H9 (cell line): ENCODE measurements at regions not wholly inside any gene's neighbourhood (a gene's known extent, or its start where the extent isn't known, plus 50 kb on each side); places are given as distances from the start of the nearest gene placed in this dataset.

Experiments
- DNase-seq: peaks from one replicate; pipeline ENCODE4 v3.0.0-alpha.2; 2017
- H2AFZ ChIP-seq: one replicate; pipeline ENCODE4 v1.6.1; 2013; ENCODE audit warnings: mild to moderate bottlenecking, low read length, control low read depth, moderate library complexity
- H2AK5ac ChIP-seq: 2 replicates; pipeline ENCODE4 v1.6.1; 2013; ENCODE audit warnings: low read length, control low read depth, mixed read lengths; ENCODE audit not compliant: insufficient read length
- H2BK120ac ChIP-seq: one replicate; pipeline ENCODE4 v1.6.1; 2013; ENCODE audit warnings: low read depth, mild to moderate bottlenecking, low read length, control low read depth, inconsistent platforms; ENCODE audit not compliant: poor library complexity, severe bottlenecking
- H2BK12ac ChIP-seq: 2 replicates; pipeline ENCODE4 v1.6.1; 2013; ENCODE audit warnings: low read length, control low read depth, mixed read lengths, low read depth; ENCODE audit not compliant: insufficient read length
- H2BK15ac ChIP-seq: 2 replicates; pipeline ENCODE4 v1.6.1; 2013; ENCODE audit warnings: low read depth, low read length, control low read depth
- H2BK20ac ChIP-seq: one replicate; pipeline ENCODE4 v1.6.1; 2013; ENCODE audit warnings: low read depth, mild to moderate bottlenecking, low read length, control low read depth, inconsistent platforms; ENCODE audit not compliant: poor library complexity, severe bottlenecking
- H2BK5ac ChIP-seq: 2 replicates; pipeline ENCODE4 v1.6.1; 2013; ENCODE audit warnings: low read length, control low read depth, mixed read lengths; ENCODE audit not compliant: insufficient read length
- H3K14ac ChIP-seq: 2 replicates; pipeline ENCODE4 v1.6.1; 2013; ENCODE audit warnings: low read length, control low read depth; ENCODE audit not compliant: insufficient read depth
- H3K18ac ChIP-seq: 2 replicates; pipeline ENCODE4 v1.6.1; 2013; ENCODE audit warnings: low read depth, mild to moderate bottlenecking, mixed read lengths, low read length, control low read depth; ENCODE audit not compliant: insufficient read length
- H3K23ac ChIP-seq: 2 replicates; pipeline ENCODE4 v1.6.1; 2013; ENCODE audit warnings: low read length, control low read depth, mixed read lengths, low read depth; ENCODE audit not compliant: insufficient read length
- H3K23me2 ChIP-seq: 2 replicates; pipeline ENCODE4 v1.6.1; 2013; ENCODE audit warnings: low read depth, mild to moderate bottlenecking, mixed read lengths, low read length, control low read depth; ENCODE audit not compliant: insufficient read length, poor library complexity, severe bottlenecking
- H3K27ac ChIP-seq: 2 replicates; pipeline ENCODE4 v1.5.1; 2013; ENCODE audit warnings: low read length, control low read depth, mixed read lengths, low read depth; ENCODE audit not compliant: insufficient read length
- H3K27me3 ChIP-seq: 2 replicates; pipeline ENCODE4 v1.6.1; 2013; ENCODE audit warnings: low read length, control low read depth, inconsistent platforms; ENCODE audit not compliant: insufficient read depth
- H3K4ac ChIP-seq: 2 replicates; pipeline ENCODE4 v1.6.1; 2013; ENCODE audit warnings: low read depth, mild to moderate bottlenecking, control low read depth, inconsistent platforms, low read length, moderate library complexity
- H3K4me1 ChIP-seq: 2 replicates; pipeline ENCODE4 v1.6.1; 2013; ENCODE audit warnings: low read length, control low read depth, inconsistent platforms; ENCODE audit not compliant: insufficient read depth
- H3K4me2 ChIP-seq: 2 replicates; pipeline ENCODE4 v1.6.1; 2013; ENCODE audit warnings: low read length, control low read depth, mixed read lengths; ENCODE audit not compliant: insufficient read length, insufficient read depth
- H3K56ac ChIP-seq: 2 replicates; pipeline ENCODE4 v1.6.1; 2013; ENCODE audit warnings: low read depth, mild to moderate bottlenecking, mixed read lengths, low read length, control low read depth; ENCODE audit not compliant: insufficient read length
- H3K79me1 ChIP-seq: 2 replicates; pipeline ENCODE4 v1.6.1; 2013; ENCODE audit warnings: low read depth, mild to moderate bottlenecking, moderate library complexity, low read length, control low read depth, inconsistent platforms; ENCODE audit not compliant: insufficient read depth, poor library complexity, severe bottlenecking
- H3K79me2 ChIP-seq: 2 replicates; pipeline ENCODE4 v1.6.1; 2013; ENCODE audit warnings: low read length, control low read depth, inconsistent platforms; ENCODE audit not compliant: insufficient read depth
- H3K9ac ChIP-seq: 2 replicates; pipeline ENCODE4 v1.6.1; 2013; ENCODE audit warnings: low read length, control low read depth, mixed read lengths; ENCODE audit not compliant: insufficient read length; ENCODE audit errors: extremely low read depth
- H3K9me3 ChIP-seq: one replicate; pipeline ENCODE4 v1.6.1; 2013; ENCODE audit warnings: low read depth, low read length, inconsistent platforms; ENCODE audit not compliant: control insufficient read depth
- H3T11ph ChIP-seq: one replicate; pipeline ENCODE4 v1.6.1; 2013; ENCODE audit warnings: mild to moderate bottlenecking, low read length, control low read depth, inconsistent platforms
- H4K20me1 ChIP-seq: one replicate; pipeline ENCODE4 v1.6.1; 2013; ENCODE audit not compliant: control insufficient read depth, insufficient read length, insufficient read depth
- H4K5ac ChIP-seq: 2 replicates; pipeline ENCODE4 v1.6.1; 2013; ENCODE audit warnings: low read depth, mild to moderate bottlenecking, mixed read lengths, low read length, control low read depth; ENCODE audit not compliant: insufficient read length
- H4K8ac ChIP-seq: replicated peaks from 2 replicates; pipeline ENCODE4 v1.6.1; 2013; ENCODE audit warnings: low read length, control low read depth, mixed read lengths, low read depth; ENCODE audit not compliant: insufficient read length
- H4K91ac ChIP-seq: 2 replicates; pipeline ENCODE4 v1.6.1; 2013; ENCODE audit warnings: low read depth, mild to moderate bottlenecking, moderate library complexity, mixed read lengths, low read length, control low read depth; ENCODE audit not compliant: insufficient read length
- H3K27ac Mint-ChIP-seq, 3 experiments: 2 replicates in 2 of 3; 3 replicates in 1 of 3; pipeline ENCODE4 v1.8.0; 2020 to 2021; ENCODE audit warnings: mixed read lengths in 3 of 3, mild to moderate bottlenecking in 1 of 3, moderate library complexity in 1 of 3
- H3K27me3 Mint-ChIP-seq: 2 replicates; pipeline ENCODE4 v1.8.0; 2021; ENCODE audit warnings: low read depth, mild to moderate bottlenecking, moderate library complexity, mixed read lengths
- H3K36me3 Mint-ChIP-seq, 3 experiments: 2 replicates in 2 of 3; 3 replicates in 1 of 3; pipeline ENCODE4 v1.8.0; 2020 to 2021; ENCODE audit warnings: low read depth in 3 of 3, mixed read lengths in 3 of 3; ENCODE audit not compliant: insufficient read depth in 1 of 3
- H3K4me1 Mint-ChIP-seq, 2 experiments: 2 replicates each; pipeline ENCODE4 v1.8.0; 2020; ENCODE audit warnings: mixed read lengths in 2 of 2
- H3K4me3 Mint-ChIP-seq, 2 experiments: 2 replicates in 1 of 2; 3 replicates in 1 of 2; pipeline ENCODE4 v1.8.0; 2020 to 2021; ENCODE audit warnings: mild to moderate bottlenecking in 2 of 2, mixed read lengths in 2 of 2, moderate library complexity in 1 of 2
- H3K9me3 Mint-ChIP-seq, 2 experiments: 2 replicates in 1 of 2; 3 replicates in 1 of 2; pipeline ENCODE4 v1.8.0; 2020; ENCODE audit warnings: mild to moderate bottlenecking in 2 of 2, mixed read lengths in 2 of 2, moderate library complexity in 1 of 2
- CTCF ChIP-seq: fragments of 200-600 bp; sonication (generic); conservative IDR thresholded peaks from 3 replicates; pipeline ENCODE4 v1.8.0; 2021; ENCODE audit warnings: antibody characterized with exemption, mild to moderate bottlenecking
- whole genome bisulfite sequencing: extraction: QIAGEN DNeasy Blood & Tissue Kit; methylation state at CpG from one replicate; pipeline ENCODE4 v1.1.7; 2013; ENCODE audit warnings: missing lambda C conversion rate, low lambda C conversion rate, mixed read lengths; ENCODE audit not compliant: insufficient read length; ENCODE audit errors: extremely low coverage; 5-methylcytosine and 5-hydroxymethylcytosine counted together

GRCh38 chr13:74644229-74644628 is 510.0 kb upstream of the KLF12 start:
- TF ChIP-seq CTCF = no peak
- Histone ChIP-seq H3K9ac (no peak overlapping the region), H2AK5ac (no peak overlapping the region), H2BK20ac (no peak overlapping the region), H4K91ac (no peak overlapping the region), H3K27me3 (no peaks in the 10 kb centered on the region), H2BK15ac (no peak overlapping the region), H3K79me1 (no peaks in the 10 kb centered on the region), H3K23ac (no peak overlapping the region), H2AFZ (no peak overlapping the region), H2BK120ac (no peak overlapping the region), H3K27ac (no peak overlapping the region), H4K20me1 (no peaks in the 10 kb centered on the region), H3K56ac (no peak overlapping the region), H2BK5ac (no peak overlapping the region), H3K14ac (no peak overlapping the region), H3K18ac (no peak overlapping the region), H3K4me2 (no peak overlapping the region), H3K4ac (no peak overlapping the region), H3K79me2 (no peaks in the 10 kb centered on the region), H4K8ac (no peak overlapping the region), H4K5ac (no peak overlapping the region), H3K4me1 (peaks cover 3% of the 10 kb centered on the region; the same call in 1 of the 2 replicates), H2BK12ac (no peak overlapping the region), H3T11ph (no peak overlapping the region), H3K9me3 (no peaks in the 10 kb centered on the region), H3K23me2 (no peaks in the 10 kb centered on the region)
- DNase-seq = no peak
- Mint-ChIP-seq H3K4me3 (no peak overlapping the region), H3K9me3 (no peaks in the 10 kb centered on the region), H3K27ac (0 out of 7 replicates have a peak overlapping the region, but pooled peaks of 1 of the 3 experiments have one; percentile 2), H3K4me1 (no peaks in the 10 kb centered on the region), H3K27me3 (no peaks in the 10 kb centered on the region), H3K36me3 (no peaks in the 10 kb centered on the region)
- WGBS = no CpG with 5 or more reads among the region's 1 CpG
